BLaER1 treated with 17β-estradiol and CSF1 and Interleukin-3, amounts not matched to agents 10 nM and 100 nM (cell line): ENCODE measurements at regions not wholly inside any gene's neighbourhood (a gene's known extent, or its start where the extent isn't known, plus 50 kb on each side); places are given as distances from the start of the nearest gene placed in this dataset.
A peak's percentile ranks its signal among the peaks of the same experiment; 100 is the strongest.

Source experiments
- H3K27ac ChIP-seq, 11 experiments: shearing (Covaris generic); formaldehyde crosslinking; 2 replicates each; pipeline ENCODE4 v1.8.1; 2022
- H3K27me3 ChIP-seq, 11 experiments: shearing (Covaris generic); formaldehyde crosslinking; 2 replicates each; pipeline ENCODE4 v1.8.1; 2022
- H3K36me3 ChIP-seq, 11 experiments: shearing (Covaris generic); formaldehyde crosslinking; 2 replicates each; pipeline ENCODE4 v1.8.1; 2022
- H3K4me1 ChIP-seq, 10 experiments: shearing (Covaris generic); formaldehyde crosslinking; 2 replicates each; pipeline ENCODE4 v1.8.1; 2022
- H3K4me2 ChIP-seq, 11 experiments: shearing (Covaris generic); formaldehyde crosslinking; 2 replicates each; pipeline ENCODE4 v1.8.1; 2022
- H3K4me3 ChIP-seq, 10 experiments: shearing (Covaris generic); formaldehyde crosslinking; 2 replicates each; pipeline ENCODE4 v1.8.1; 2022
- H3K9ac ChIP-seq, 11 experiments: shearing (Covaris generic); formaldehyde crosslinking; 2 replicates each; pipeline ENCODE4 v1.8.1; 2022
- H3K9me3 ChIP-seq, 11 experiments: shearing (Covaris generic); formaldehyde crosslinking; replicated peaks in 1 of 11; 2 replicates each; pipeline ENCODE4 v1.8.1; 2022
- H4K20me1 ChIP-seq, 11 experiments: shearing (Covaris generic); formaldehyde crosslinking; 2 replicates each; pipeline ENCODE4 v1.8.1; 2022
- Cebpa-rat ChIP-seq, 11 experiments: shearing (Covaris generic); IDR thresholded peaks; 2 replicates each; pipeline ENCODE4 v1.8.1; 2022

GRCh38 chr15:35320158-35320780 is 225.7 kb downstream of the DPH6 start:
- H3K4me1 ChIP-seq: no peaks in the 10 kb centered on the region
- H3K4me2 ChIP-seq: no peak overlapping the region
- TF ChIP-seq Cebpa-rat (IDR thresholded peaks at IDR 0.05): no peak
- H3K27me3 ChIP-seq: no peaks in the 10 kb centered on the region
- no peaks in the 10 kb centered on the region for H3K36me3 ChIP-seq
- no peak overlapping the region for H3K4me3 ChIP-seq
- no peaks in the 10 kb centered on the region for H4K20me1 ChIP-seq
- no peak overlapping the region for H3K27ac ChIP-seq
- no peak overlapping the region for H3K9ac ChIP-seq
- peaks cover 0 to 10% (median 0%) of the 10 kb centered on the region in 11 experiments; a peak in 1 of 22 replicates for H3K9me3 ChIP-seq

GRCh38 chr15:35319354-35319753 is 226.6 kb downstream of the DPH6 start:
- TF ChIP-seq Cebpa-rat (IDR thresholded peaks at IDR 0.05): no peak
- Histone ChIP-seq H3K4me2 (no peak overlapping the region), H3K36me3 (no peaks in the 10 kb centered on the region), H3K27ac (no peak overlapping the region), H3K27me3 (no peaks in the 10 kb centered on the region), H3K4me3 (no peak overlapping the region), H3K9ac (no peak overlapping the region), H4K20me1 (no peaks in the 10 kb centered on the region), H3K4me1 (no peaks in the 10 kb centered on the region), H3K9me3 (peaks cover 0 to 10% (median 0%) of the 10 kb centered on the region in 11 experiments; a peak in 1 of 22 replicates)

- Histone ChIP-seq H3K36me3 (no peaks in the 10 kb centered on the region), H3K4me3 (no peak overlapping the region), H3K4me2 (no peak overlapping the region), H3K27me3 (no peaks in the 10 kb centered on the region), H3K27ac (no peak overlapping the region), H3K4me1 (no peaks in the 10 kb centered on the region), H4K20me1 (no peaks in the 10 kb centered on the region), H3K9ac (no peak overlapping the region), H3K9me3 (peaks cover 0 to 10% (median 0%) of the 10 kb centered on the region in 11 experiments; a peak in 1 of 22 replicates)
- no peak for TF ChIP-seq Cebpa-rat (IDR thresholded peaks at IDR 0.05)
Observed at GRCh38 chr15:35317217-35317616, 228.7 kb downstream of the DPH6 start.

GRCh38 chr15:35312344-35312743 is 227.2 kb upstream of the NANOGP8 start:
- no peaks in the 10 kb centered on the region for H3K27me3 ChIP-seq
- H3K4me2 ChIP-seq: no peak overlapping the region
- H4K20me1 ChIP-seq: no peaks in the 10 kb centered on the region
- H3K27ac ChIP-seq: no peak overlapping the region
- TF ChIP-seq Cebpa-rat (IDR thresholded peaks at IDR 0.05): 0 out of 22 replicates have a peak, but pooled peaks of 1 of the 11 experiments have one; percentile 20
- H3K9ac ChIP-seq: no peak overlapping the region
- H3K4me1 ChIP-seq: no peaks in the 10 kb centered on the region
- H3K4me3 ChIP-seq: no peak overlapping the region
- no peaks in the 10 kb centered on the region for H3K36me3 ChIP-seq
- H3K9me3 ChIP-seq: peaks cover 0 to 10% (median 0%) of the 10 kb centered on the region in 11 experiments; a peak in 1 of 22 replicates

GRCh38 chr15:35311615-35312014 is 226.5 kb upstream of the NANOGP8 start:
- H3K4me3 ChIP-seq: no peak overlapping the region
- no peak overlapping the region for H3K4me2 ChIP-seq
- no peak overlapping the region for H3K27ac ChIP-seq
- no peaks in the 10 kb centered on the region for H3K27me3 ChIP-seq
- H3K9me3 ChIP-seq: peaks cover 0 to 6% (median 0%) of the 10 kb centered on the region in 11 experiments; a peak in 1 of 22 replicates
- H3K36me3 ChIP-seq: no peaks in the 10 kb centered on the region
- no peak overlapping the region for H3K9ac ChIP-seq
- TF ChIP-seq Cebpa-rat (IDR thresholded peaks at IDR 0.05): no peak
- no peaks in the 10 kb centered on the region for H3K4me1 ChIP-seq
- H4K20me1 ChIP-seq: no peaks in the 10 kb centered on the region

- Histone ChIP-seq H3K27ac (no peak overlapping the region), H3K36me3 (no peaks in the 10 kb centered on the region), H3K4me3 (no peak overlapping the region), H3K27me3 (no peaks in the 10 kb centered on the region), H3K4me2 (no peak overlapping the region), H3K4me1 (no peaks in the 10 kb centered on the region), H4K20me1 (no peaks in the 10 kb centered on the region), H3K9me3 (no peaks in the 10 kb centered on the region), H3K9ac (no peak overlapping the region)
- TF ChIP-seq Cebpa-rat (IDR thresholded peaks at IDR 0.05): no peak
Observed at GRCh38 chr15:35309886-35310285, 224.8 kb upstream of the NANOGP8 start.

- Histone ChIP-seq H3K27ac (no peak overlapping the region), H3K4me1 (no peaks in the 10 kb centered on the region), H3K27me3 (no peaks in the 10 kb centered on the region), H3K4me3 (no peak overlapping the region), H3K9me3 (no peaks in the 10 kb centered on the region), H4K20me1 (no peaks in the 10 kb centered on the region), H3K36me3 (no peaks in the 10 kb centered on the region), H3K9ac (no peak overlapping the region), H3K4me2 (no peak overlapping the region)
- no peak for TF ChIP-seq Cebpa-rat (IDR thresholded peaks at IDR 0.05)
Observed at GRCh38 chr15:35308802-35309201, 223.7 kb upstream of the NANOGP8 start.

GRCh38 chr15:35307676-35308075 is 222.6 kb upstream of the NANOGP8 start:
- Histone ChIP-seq H3K36me3 (no peaks in the 10 kb centered on the region), H3K4me2 (no peak overlapping the region), H3K4me1 (no peaks in the 10 kb centered on the region), H4K20me1 (no peaks in the 10 kb centered on the region), H3K27ac (no peak overlapping the region), H3K9ac (no peak overlapping the region), H3K27me3 (no peaks in the 10 kb centered on the region), H3K4me3 (no peak overlapping the region), H3K9me3 (no peaks in the 10 kb centered on the region)
- TF ChIP-seq Cebpa-rat (IDR thresholded peaks at IDR 0.05): no peak

- Histone ChIP-seq H3K27me3 (no peaks in the 10 kb centered on the region), H4K20me1 (no peaks in the 10 kb centered on the region), H3K27ac (no peak overlapping the region), H3K4me1 (no peaks in the 10 kb centered on the region), H3K4me2 (no peak overlapping the region), H3K36me3 (no peaks in the 10 kb centered on the region), H3K9me3 (no peaks in the 10 kb centered on the region), H3K9ac (no peak overlapping the region), H3K4me3 (no peak overlapping the region)
- TF ChIP-seq Cebpa-rat (IDR thresholded peaks at IDR 0.05): no peak
Observed at GRCh38 chr15:35307026-35307425, 221.9 kb upstream of the NANOGP8 start.

- no peak for TF ChIP-seq Cebpa-rat (IDR thresholded peaks at IDR 0.05)
- Histone ChIP-seq H4K20me1 (no peaks in the 10 kb centered on the region), H3K27me3 (no peaks in the 10 kb centered on the region), H3K9me3 (no peaks in the 10 kb centered on the region), H3K36me3 (no peaks in the 10 kb centered on the region), H3K4me1 (no peaks in the 10 kb centered on the region), H3K4me2 (no peak overlapping the region), H3K9ac (no peak overlapping the region), H3K27ac (no peak overlapping the region), H3K4me3 (no peak overlapping the region)
Observed at GRCh38 chr15:35306361-35306981, 221.4 kb upstream of the NANOGP8 start.
